ENCODE measurements at regions not wholly inside any gene's neighbourhood (a gene's known extent, or its start where the extent isn't known, plus 50 kb on each side); places are given as distances from the start of the nearest gene placed in this dataset.
A peak's percentile ranks its signal among the peaks of the same experiment; 100 is the strongest.
"Not testable (repeated sequence)": the region's sequence is repeated elsewhere in the genome, so short reads cannot be mapped to it uniquely, and the experiment has no call there.

GRCh38 chr11:121358760-121359159 lies 66.2 kb downstream of the SC5D start:
- DNase-seq = no peak

DNA sequence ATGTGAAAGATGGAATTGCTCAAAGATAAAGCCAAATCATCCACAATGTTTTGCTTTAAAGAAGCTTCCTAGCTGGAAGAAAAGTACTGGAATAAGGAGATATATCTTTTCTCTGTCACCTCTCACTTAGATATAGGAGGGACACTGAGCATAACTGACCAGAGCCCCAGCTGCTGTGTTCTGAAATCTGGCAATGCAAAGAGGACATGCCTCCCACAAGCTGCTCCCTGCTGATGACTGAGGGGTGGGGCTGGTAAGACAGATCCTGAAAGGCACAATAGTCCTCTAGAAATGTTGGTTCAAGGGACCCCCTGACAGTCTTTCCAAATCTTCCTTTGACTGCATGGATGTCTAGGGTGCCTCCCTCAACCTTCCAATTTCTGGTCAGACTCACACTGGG lies 67.0 kb downstream of the SC5D start:
- DNase-seq = no peak

DNA sequence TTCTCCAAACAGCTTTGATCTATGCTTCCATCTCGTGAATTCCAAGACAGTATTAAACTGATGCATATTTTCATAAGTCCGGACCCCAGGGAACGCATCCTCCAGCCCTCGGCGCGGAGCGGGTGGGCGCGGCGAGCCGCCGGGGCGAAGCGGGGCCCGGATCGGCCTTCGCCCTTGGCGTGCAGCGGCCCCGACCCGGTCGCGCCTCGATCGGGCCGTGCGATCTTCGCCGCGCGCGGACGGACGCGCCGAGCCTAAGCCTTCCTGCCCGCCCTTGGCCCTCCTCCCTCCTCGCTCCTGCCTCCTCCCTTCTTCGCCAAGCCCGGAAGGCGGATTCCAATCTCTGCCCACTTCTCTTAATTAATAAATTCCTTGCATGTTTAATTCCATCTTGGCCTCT lies 70.4 kb downstream of the SC5D start:
- not testable (repeated sequence) for DNase-seq

DNA sequence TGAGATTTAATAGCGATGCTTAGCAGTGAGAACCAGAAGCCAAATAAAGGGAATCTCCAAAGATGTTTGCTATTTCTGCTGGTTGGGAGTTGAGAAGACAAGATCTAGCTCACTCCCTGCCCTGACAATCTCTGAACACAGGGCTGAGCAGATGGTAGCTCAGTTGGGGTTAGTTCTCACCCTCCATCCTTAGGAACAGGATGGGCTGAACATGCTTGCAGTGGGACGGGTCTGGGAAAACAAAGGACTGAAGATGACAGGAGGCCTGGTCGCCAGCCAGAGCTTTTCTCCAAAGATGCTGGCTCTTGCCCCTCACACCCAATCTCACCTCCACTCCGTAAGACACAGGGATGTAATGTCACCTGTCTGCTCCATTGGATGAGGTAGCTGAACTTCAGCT lies 72.7 kb downstream of the SC5D start:
- DNase-seq = no peak

DNA sequence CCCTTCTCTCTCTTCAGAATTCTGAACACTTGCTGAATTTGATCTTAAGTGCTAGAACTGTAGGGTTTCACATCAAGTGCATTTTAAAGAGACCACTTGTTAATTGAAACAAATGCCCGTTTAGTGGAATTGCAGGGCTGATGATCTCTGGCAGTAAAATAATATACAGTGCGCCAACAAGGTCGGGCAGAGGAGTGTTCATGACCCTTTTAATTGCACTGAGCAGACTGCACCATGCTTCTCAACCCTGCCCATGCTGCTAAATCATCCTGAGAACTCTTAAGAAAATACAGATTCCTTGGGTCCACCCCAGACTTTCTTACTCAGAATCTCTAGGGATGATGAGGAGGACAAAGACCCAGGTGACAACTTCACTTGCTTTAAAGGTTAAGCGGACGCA lies 73.5 kb downstream of the SC5D start:
- no peak for DNase-seq

- DNase-seq = peak in 1 of 56 donors; percentile 13
Observed at GRCh38 chr11:121367001-121367843, 74.7 kb downstream of the SC5D start.

- no peak for DNase-seq
Observed at GRCh38 chr11:121367844-121368225, 75.3 kb downstream of the SC5D start.

GRCh38 chr11:121368364-121369240 lies 76.0 kb downstream of the SC5D start:
- DNase-seq = no peak

DNA sequence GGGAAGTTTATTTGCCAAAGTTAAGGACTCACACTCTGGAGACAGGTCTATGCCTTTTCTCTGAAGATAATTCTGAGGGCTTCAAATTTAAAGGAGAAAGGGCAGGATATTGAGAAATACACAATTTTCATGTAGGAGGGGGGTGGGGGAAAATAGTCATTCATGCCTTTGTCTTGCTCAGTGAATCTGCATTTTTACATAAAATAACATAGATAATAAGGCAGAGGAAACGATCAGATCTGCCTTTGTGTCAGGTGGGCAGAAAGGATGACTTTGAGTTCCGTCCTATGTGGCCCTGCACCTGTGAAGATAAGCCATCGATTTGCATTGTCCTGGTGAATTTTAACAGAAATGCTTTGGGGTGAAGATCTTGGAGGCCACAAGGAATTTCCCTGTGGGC lies 76.8 kb downstream of the SC5D start:
- no peak for DNase-seq

GRCh38 chr11:121372028-121372427 lies 79.5 kb downstream of the SC5D start:
- no peak for DNase-seq

DNA sequence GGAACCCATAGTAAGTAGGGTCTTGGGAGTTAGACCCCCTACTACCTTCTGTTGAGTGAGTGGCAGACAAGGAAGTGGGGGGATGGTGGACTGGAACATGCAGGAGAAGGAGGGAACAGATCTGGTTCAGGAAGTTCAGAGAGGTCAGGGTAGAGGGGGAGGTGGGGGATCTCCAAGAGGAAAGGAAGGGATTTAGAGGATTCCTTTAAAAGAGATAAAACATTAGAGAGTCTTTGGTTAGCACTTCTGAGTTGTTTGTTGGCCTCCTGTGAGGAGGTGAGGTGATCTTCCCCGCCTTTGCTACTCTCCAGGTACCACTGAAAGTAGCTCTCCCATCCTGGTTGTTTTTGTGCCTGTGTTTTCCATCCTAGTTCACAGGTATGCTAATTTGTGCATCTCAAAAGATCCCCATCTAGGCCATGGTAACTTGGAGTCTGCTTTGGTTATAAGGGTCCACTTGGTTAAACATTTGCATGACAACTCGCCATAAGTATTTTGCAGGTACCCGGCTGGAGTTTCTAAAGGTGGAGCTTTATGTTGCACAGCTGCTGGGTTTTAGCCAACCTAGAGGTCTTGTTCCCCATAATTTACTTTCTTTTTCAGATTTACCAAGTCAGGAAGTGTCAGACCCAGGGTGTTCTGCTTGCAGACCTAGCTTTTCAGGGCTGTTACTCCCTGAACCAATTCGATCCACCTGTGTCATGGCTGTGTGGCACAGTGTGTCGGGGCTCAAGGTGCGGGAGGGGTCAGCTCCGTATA lies 79.3 kb upstream of the SORL1 start:
- DNase-seq = no peak

- no peak for DNase-seq
Observed at GRCh38 chr11:121374286-121374985, 77.7 kb upstream of the SORL1 start.

DNA sequence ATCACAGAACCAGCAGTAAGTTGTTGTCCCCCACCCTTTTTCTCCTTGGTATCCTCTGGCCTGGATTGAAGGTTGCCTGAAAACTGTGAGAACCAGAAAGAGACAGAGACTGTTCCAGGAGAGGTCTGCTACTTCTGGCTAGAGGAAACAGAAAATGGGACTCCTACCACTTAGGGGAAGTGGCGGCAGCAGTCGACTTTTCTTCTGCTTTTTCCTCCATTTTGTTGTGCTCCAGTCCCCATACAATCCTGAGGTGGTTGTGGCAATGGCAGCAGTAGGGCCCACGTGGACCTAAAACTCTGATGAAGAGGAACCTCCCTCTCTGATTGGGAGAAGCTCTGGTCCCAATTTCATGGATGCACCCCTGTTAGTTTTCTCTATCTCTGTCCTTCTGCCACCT lies 76.0 kb upstream of the SORL1 start:
- DNase-seq = no peak

DNA sequence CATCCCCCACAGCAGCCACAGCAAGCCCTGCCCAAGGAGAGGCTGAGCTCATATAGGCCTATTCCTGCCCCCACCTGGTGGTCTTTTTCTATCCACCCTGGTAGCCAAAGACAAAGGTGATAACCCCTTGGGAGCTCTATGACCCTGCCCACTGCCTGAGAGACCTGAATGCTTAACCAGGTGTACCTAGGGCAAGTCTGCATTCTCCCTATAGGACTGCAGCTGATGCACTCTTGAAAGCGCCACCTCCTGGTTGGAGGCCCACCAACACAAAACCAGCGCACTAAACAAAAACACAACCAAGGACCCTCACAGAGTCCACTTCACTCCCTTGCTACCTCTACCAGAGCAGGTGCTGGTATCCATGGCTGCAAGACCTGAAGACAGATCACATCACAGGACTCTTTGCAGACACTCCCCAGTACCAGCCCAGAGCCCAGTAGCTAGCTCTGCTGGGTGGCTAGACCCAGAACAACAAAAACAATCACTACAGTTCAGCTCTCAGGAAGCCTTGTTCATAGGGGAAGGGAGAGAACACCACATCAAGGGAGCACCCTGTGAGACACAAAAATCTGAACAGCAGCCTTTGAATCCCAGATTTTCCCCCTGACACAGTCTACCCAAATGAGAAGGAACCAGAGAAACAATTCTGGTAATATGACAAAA lies 72.8 kb upstream of the SORL1 start:
- not testable (repeated sequence) for DNase-seq

DNA sequence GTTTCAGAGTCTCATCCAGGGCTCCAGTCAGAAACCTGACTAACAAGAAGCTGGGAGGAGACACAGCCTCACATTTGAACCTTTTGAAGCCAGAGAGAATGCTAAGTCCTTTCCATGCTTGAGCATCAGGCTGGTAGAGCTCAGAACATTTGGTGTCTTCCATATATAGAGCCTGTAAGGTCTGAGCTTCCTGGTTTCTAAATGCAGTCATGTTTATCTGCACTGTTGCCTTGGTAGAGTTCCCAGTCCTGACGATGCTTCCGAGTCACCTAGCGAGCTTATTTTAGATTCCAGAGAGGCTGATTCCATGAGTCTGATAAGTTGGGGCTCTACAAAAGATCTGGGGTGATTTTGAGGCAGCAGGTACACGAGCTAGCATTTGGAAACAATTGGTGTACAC lies 68.4 kb upstream of the SORL1 start:
- DNase-seq = peak in 1 of 56 donors; percentile 4

- DNase-seq = no peak
Observed at GRCh38 chr11:121385688-121386087, 66.4 kb upstream of the SORL1 start.

All from amygdala (tissue), 56 donors.